VCaP (cell line): ENCODE measurements at regions not wholly inside any gene's neighbourhood (a gene's known extent, or its start where the extent isn't known, plus 50 kb on each side); places are given as distances from the start of the nearest gene placed in this dataset.

Experiments
- H3K27ac ChIP-seq: fragments of 450-650 bp; 2 replicates; pipeline ENCODE4 v1.5.1; 2017
- TF ChIP-seq, protein P1 (sequence below): fragments of 450-650 bp; conservative IDR thresholded peaks from 2 replicates; pipeline ENCODE4 v1.5.1; 2017; ENCODE audit warnings: mild to moderate bottlenecking, moderate library complexity

DNA sequence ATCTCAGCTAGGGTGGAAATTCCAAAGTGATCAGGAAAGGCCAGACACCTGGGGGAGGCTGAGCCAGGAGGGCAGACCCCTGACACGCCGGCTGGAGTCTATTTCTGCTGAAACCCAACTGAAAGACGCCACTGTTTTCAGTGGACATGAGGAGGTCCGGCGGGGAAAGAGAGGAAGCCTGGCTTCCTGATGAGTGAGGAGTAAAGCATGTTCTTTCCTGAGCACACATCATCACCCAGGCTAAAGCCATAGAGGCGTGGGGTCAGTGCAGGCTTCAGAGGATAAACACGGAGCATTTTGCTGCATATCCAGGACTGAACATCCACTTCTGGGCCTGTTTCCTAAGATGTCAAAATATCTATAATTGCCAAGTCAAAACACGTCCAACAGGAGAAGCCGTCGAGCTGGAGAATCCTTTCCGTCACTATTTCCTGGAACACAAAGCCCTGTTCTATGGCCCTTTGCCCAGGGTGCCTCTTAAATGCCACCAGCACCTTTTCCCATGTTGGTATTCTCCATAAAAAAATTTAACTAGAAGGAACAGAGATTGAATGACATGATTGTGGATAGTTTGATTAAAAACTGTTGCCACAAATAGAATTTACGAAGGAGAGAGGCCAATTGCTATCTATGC, 597.9 kb upstream of the ADAMTS16 start:
- H3K27ac ChIP-seq = peak overlapping the region; percentile 82
- TF ChIP-seq, protein P1, sequence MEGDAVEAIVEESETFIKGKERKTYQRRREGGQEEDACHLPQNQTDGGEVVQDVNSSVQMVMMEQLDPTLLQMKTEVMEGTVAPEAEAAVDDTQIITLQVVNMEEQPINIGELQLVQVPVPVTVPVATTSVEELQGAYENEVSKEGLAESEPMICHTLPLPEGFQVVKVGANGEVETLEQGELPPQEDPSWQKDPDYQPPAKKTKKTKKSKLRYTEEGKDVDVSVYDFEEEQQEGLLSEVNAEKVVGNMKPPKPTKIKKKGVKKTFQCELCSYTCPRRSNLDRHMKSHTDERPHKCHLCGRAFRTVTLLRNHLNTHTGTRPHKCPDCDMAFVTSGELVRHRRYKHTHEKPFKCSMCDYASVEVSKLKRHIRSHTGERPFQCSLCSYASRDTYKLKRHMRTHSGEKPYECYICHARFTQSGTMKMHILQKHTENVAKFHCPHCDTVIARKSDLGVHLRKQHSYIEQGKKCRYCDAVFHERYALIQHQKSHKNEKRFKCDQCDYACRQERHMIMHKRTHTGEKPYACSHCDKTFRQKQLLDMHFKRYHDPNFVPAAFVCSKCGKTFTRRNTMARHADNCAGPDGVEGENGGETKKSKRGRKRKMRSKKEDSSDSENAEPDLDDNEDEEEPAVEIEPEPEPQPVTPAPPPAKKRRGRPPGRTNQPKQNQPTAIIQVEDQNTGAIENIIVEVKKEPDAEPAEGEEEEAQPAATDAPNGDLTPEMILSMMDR = no peak

DNA sequence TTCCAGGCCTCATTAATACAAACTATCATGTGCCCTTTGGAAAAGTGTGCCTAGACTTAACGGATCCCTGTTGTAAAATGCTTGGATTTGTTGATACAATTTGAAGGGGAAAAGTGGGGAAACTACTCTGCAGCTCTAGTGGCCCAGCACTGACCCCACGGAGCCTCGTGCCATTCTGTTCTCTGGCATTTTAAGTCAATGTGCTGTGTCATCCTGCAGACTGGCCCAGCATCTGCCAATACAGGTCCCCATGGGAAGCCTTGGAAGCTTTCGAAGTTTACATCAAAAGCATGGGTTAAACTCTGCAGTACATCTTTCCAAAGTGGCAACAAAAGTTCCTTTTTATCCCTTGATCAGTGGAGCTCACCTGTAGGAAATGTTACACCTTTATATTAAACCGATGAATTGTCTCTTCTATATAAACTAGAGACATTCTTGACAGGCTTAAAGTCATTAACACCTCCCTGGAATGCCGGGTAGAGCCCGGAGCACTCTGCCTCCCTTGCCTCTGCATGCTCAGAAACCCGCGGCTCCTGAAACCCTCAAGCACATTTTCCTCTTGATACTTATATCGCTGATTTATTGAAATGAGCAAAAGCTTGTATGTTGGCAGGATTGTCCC, 596.0 kb upstream of the ADAMTS16 start:
- H3K27ac ChIP-seq = peak overlapping the region; percentile 82
- TF ChIP-seq, protein P1 = no peak

DNA sequence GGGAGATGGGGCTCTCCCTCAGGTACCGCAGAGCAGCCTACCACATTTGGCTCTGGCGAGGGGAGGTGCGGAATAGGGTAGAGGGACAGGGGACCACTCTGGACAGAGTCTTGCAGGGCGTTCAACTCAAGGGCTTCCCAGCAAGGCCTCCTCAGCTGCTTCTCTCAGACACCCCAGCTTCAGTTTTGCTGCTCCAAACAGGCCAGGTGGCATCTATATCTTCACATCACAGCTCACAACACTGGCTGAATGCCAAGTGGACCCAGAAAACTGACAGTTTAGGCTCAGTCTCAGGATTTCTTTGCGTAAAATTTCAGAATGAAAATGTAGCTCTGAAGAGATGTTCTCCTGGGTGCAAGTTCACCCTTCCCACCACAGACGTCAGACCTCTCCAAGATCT, 592.6 kb upstream of the ADAMTS16 start:
- H3K27ac ChIP-seq = no peak overlapping the region
- TF ChIP-seq, protein P1 = no peak

DNA sequence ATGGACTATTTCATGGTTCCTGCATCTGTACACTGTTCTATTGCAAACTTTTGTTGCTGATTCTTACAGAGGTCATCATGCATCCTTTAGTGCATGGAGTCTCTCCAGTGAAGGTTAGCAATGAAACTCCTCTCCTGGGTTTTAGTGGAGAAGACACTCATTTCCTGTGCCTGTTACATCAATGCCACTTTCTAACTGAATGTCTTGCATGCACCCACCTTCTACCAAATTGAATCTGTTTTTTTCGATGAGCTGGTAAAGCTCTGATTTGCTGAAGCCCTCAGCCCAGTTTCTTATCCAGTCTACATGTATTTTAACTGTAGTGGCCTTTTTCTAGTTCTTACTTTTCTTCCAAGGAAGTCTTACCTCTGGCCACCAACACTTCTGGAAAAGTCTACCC, 591.8 kb upstream of the ADAMTS16 start:
- no peak overlapping the region for H3K27ac ChIP-seq
- TF ChIP-seq, protein P1 = no peak

DNA sequence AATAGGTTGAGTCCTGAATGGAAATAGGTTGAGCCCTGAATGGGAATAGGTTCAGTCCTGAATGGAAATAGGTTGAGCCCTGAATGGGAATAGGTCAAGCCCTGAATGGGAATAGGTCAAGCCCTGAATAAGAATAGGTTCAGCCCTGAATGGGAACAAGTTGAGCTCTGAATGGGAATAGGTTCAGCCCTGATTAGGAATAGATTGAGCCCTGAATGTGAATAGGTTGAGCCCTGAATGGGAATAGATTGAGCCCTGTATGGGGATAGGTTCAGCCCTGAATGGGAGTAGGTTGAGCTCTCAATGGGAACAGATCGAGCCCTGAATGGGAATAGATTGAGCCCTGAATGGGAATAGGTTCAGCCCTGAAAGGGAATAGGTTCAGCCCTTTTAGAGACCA, 590.8 kb upstream of the ADAMTS16 start:
- TF ChIP-seq, protein P1 = no peak
- H3K27ac ChIP-seq = no peak overlapping the region

DNA sequence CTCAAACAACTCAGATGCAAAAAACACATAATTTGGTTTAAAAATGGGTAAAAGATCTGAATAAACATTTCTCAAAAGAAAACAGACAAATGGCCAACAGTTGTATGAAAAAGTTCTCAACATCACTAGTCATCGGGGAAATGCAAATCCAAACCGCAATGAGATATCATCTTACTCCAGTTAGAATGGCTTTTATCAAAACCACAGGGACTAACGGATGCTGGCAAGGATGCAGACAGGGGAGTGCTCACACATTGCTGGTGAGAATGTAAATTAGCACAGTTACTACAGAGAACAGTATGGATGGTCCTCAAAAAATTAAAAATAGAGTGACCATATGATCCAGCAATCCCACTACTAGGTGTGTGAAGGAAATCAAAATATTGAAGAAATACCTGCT, 589.1 kb upstream of the ADAMTS16 start:
- H3K27ac ChIP-seq = no peak overlapping the region
- TF ChIP-seq, protein P1 = no peak

DNA sequence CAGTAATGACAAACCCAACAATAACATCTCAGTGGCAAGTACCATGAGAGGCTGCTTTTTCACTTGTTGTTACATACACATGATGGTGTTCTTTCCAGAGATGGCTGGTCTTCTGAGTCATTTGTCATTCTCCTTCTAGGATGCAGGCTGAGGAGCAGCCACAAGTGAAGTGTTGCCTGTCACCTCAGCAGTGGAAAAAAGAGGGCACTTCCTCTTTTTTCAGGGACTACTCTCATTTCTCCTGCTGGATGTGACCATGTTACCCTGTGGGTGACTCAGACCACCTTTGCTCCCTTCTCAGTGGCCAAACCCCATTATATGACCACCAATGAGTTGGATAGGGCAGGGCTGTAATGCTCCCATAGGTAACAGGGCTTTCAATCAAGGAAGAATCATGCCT, 587.0 kb upstream of the ADAMTS16 start:
- TF ChIP-seq, protein P1 = no peak
- H3K27ac ChIP-seq = no peak overlapping the region
